HEK293 (cell line): ENCODE measurements at regions not wholly inside any gene's neighbourhood (a gene's known extent, or its start where the extent isn't known, plus 50 kb on each side); places are given as distances from the start of the nearest gene placed in this dataset.

Source experiments
- CTCF ChIP-seq: fragments of 450-650 bp; formaldehyde crosslinking; IDR thresholded peaks from 2 replicates; pipeline ENCODE4 v1.5.1; 2016; ENCODE audit warnings: missing biosample characterization, missing genetic modification characterization
- HOXA7 ChIP-seq: sonication (generic); formaldehyde crosslinking; IDR thresholded peaks from 2 replicates; pipeline ENCODE4 v1.8.1; 2022; ENCODE audit warnings: missing genetic modification reagents, borderline replicate concordance
- TCF7L2 ChIP-seq: IDR thresholded peaks from 2 replicates; pipeline ENCODE4 v1.6.1; 2011; ENCODE audit warnings: low read depth, mild to moderate bottlenecking, inconsistent platforms, low read length, moderate library complexity, borderline replicate concordance
- ZBTB1 ChIP-seq: fragments of 450-650 bp; formaldehyde crosslinking; IDR thresholded peaks from 2 replicates; pipeline ENCODE4 v1.5.1; 2016; ENCODE audit warnings: missing biosample characterization, missing genetic modification characterization
- ZBTB26 ChIP-seq: fragments of 450-650 bp; formaldehyde crosslinking; optimal IDR thresholded peaks from 2 replicates; pipeline ENCODE3; 2016; ENCODE audit warnings: missing biosample characterization, mild to moderate bottlenecking, missing genetic modification characterization
- ZBTB7A ChIP-seq: fragments of 450-650 bp; formaldehyde crosslinking; IDR thresholded peaks from 2 replicates; pipeline ENCODE4 v1.5.1; 2016; ENCODE audit warnings: low read depth, missing biosample characterization, missing genetic modification characterization
- ZNF211 ChIP-seq: fragments of 450-650 bp; formaldehyde crosslinking; IDR thresholded peaks from 2 replicates; pipeline ENCODE4 v1.5.1; 2016; ENCODE audit warnings: low read depth, missing biosample characterization, missing genetic modification characterization
- ZNF335 ChIP-seq: fragments of 450-650 bp; formaldehyde crosslinking; conservative IDR thresholded peaks from 2 replicates; pipeline ENCODE4 v1.5.1; 2016; ENCODE audit warnings: missing biosample characterization, missing genetic modification characterization
- ZNF366 ChIP-seq: fragments of 450-650 bp; formaldehyde crosslinking; conservative IDR thresholded peaks from 2 replicates; pipeline ENCODE4 v1.5.1; 2016; ENCODE audit warnings: missing biosample characterization, missing genetic modification characterization
- ZNF624 ChIP-seq: fragments of 450-650 bp; formaldehyde crosslinking; IDR thresholded peaks from 2 replicates; pipeline ENCODE4 v1.5.1; 2017; ENCODE audit warnings: missing biosample characterization, missing genetic modification characterization
- ZNF658 ChIP-seq: fragments of 450-650 bp; formaldehyde crosslinking; IDR thresholded peaks from 2 replicates; pipeline ENCODE4; 2016; ENCODE audit warnings: missing biosample characterization, missing genetic modification characterization

- TF ChIP-seq ZBTB1 = no peak
- no peak for TF ChIP-seq ZNF624 (tag by site-specific recombination)
- TF ChIP-seq ZBTB26 (tag by site-specific recombination) = no peak
- no peak for TF ChIP-seq CTCF (tag by site-specific recombination)
- no peak for TF ChIP-seq ZBTB7A (tag by site-specific recombination)
- TF ChIP-seq ZNF335 (tag by site-specific recombination) = no peak
- no peak for TF ChIP-seq ZNF211 (tag by site-specific recombination)
- no peak for TF ChIP-seq ZNF366
- TF ChIP-seq ZNF658 (tag by site-specific recombination) = no peak
- no peak for TF ChIP-seq HOXA7
- TF ChIP-seq TCF7L2 = no peak
These were observed 160.8 kb upstream of the BMP4 start for GRCh38 chr14:54117396-54117795.
